Liver (tissue), 8 donors: ENCODE measurements at regions not wholly inside any gene's neighbourhood (a gene's known extent, or its start where the extent isn't known, plus 50 kb on each side); places are given as distances from the start of the nearest gene placed in this dataset.

Experiments
- DNase-seq: peaks from one replicate; pipeline ENCODE4 v3.0.0-alpha.2; 2017; ENCODE audit warnings: low spot score
- H3K27ac ChIP-seq, 2 donors: one replicate each; pipeline ENCODE4 v1.7.0; 2013; ENCODE audit warnings: inconsistent platforms in 2 of 2, low read length in 2 of 2, control low read depth in 1 of 2, low read depth in 1 of 2, mild to moderate bottlenecking in 1 of 2
- H3K27me3 ChIP-seq, 4 donors: one replicate each; pipeline versions ENCODE4 v1.6.1 to v1.7.0; 2013; ENCODE audit warnings: low read length in 3 of 4, inconsistent platforms in 1 of 4, mild to moderate bottlenecking in 1 of 4, moderate library complexity in 1 of 4; ENCODE audit not compliant: control insufficient read depth in 4 of 4, insufficient read depth in 4 of 4
- H3K36me3 ChIP-seq, 4 donors: one replicate each; pipeline versions ENCODE4 v1.6.1 to v1.7.0; 2013; ENCODE audit warnings: low read length in 3 of 4, mild to moderate bottlenecking in 3 of 4, low read depth in 1 of 4, moderate library complexity in 1 of 4; ENCODE audit not compliant: control insufficient read depth in 4 of 4, insufficient read depth in 3 of 4
- H3K4me1 ChIP-seq, 4 donors: one replicate each; pipeline versions ENCODE4 v1.6.1 to v1.7.0; 2013; ENCODE audit warnings: low read length in 3 of 4, mild to moderate bottlenecking in 3 of 4, moderate library complexity in 1 of 4; ENCODE audit not compliant: control insufficient read depth in 4 of 4, insufficient read depth in 4 of 4
- H3K4me3 ChIP-seq, 3 donors: one replicate each; pipeline versions ENCODE4 v1.6.1 to v1.7.0; 2013; ENCODE audit warnings: low read length in 3 of 3, control low read depth in 1 of 3, low read depth in 1 of 3, mild to moderate bottlenecking in 1 of 3
- H3K9ac ChIP-seq, 2 donors: one replicate each; pipeline ENCODE4 v1.7.0; 2013; ENCODE audit warnings: low read length in 2 of 2, mild to moderate bottlenecking in 2 of 2, moderate library complexity in 2 of 2, control low read depth in 1 of 2, low read depth in 1 of 2
- H3K9me3 ChIP-seq, 4 donors: one replicate each; pipeline versions ENCODE4 v1.6.1 to v1.7.0; 2013; ENCODE audit warnings: low read length in 3 of 4; ENCODE audit not compliant: control insufficient read depth in 4 of 4
- EGR1 ChIP-seq, 2 donors: IDR thresholded peaks; 2 replicates each; pipeline ENCODE4 v1.6.1; 2016 to 2018; ENCODE audit warnings: antibody characterized with exemption in 2 of 2, low read depth in 2 of 2
- HNF4A ChIP-seq, 2 donors: conservative IDR thresholded peaks; 2 replicates each; pipeline ENCODE4 v1.6.1; 2016; ENCODE audit warnings: antibody characterized with exemption in 2 of 2, mild to moderate bottlenecking in 2 of 2
- HNF4G ChIP-seq: IDR thresholded peaks from 2 replicates; pipeline ENCODE4 v1.6.1; 2016; ENCODE audit warnings: antibody characterized with exemption
- JUND ChIP-seq, 2 donors: IDR thresholded peaks; 2 replicates each; pipeline ENCODE4 v1.6.1; 2016; ENCODE audit warnings: antibody characterized with exemption in 2 of 2
- WGBS: extraction: QIAGEN DNeasy Blood & Tissue Kit; methylation state at CpG from one replicate; pipeline ENCODE4 v1.1.7; 2013; 5-methylcytosine and 5-hydroxymethylcytosine counted together
- TF ChIP-seq, protein P1 (sequence below): IDR thresholded peaks from 2 replicates; pipeline ENCODE4 v1.6.1; 2016; ENCODE audit warnings: antibody characterized with exemption
- TF ChIP-seq, protein P2 (sequence below): IDR thresholded peaks from 2 replicates; pipeline ENCODE4 v1.6.1; 2016; ENCODE audit warnings: antibody characterized with exemption
- TF ChIP-seq, protein P3 (sequence below): fragments of 150-350 bp; IDR thresholded peaks from 2 replicates; pipeline ENCODE4 v1.5.1; 2017; ENCODE audit warnings: improper control_type of control experiment, low read depth, low read length; ENCODE audit not compliant: missing input control
- TF ChIP-seq, protein P4 (sequence below): IDR thresholded peaks from 2 replicates; pipeline ENCODE4 v1.6.1; 2016; ENCODE audit warnings: antibody characterized with exemption, mild to moderate bottlenecking
- TF ChIP-seq, protein P5 (sequence below): IDR thresholded peaks from 2 replicates; pipeline ENCODE4 v1.6.1; 2016; ENCODE audit warnings: antibody characterized with exemption
- donor health status: healthy.
- donor health status: healthy.
- donor health status: healthy.
- donor health status: healthy.
- donor health status: healthy.

GRCh38 chr13:52945348-52945747, 83.3 kb upstream of the OLFM4 start:
- H3K4me3 ChIP-seq: no peak overlapping the region
- no peak overlapping the region for H3K9ac ChIP-seq
- DNase-seq: no peak
- no peaks in the 10 kb centered on the region for H3K36me3 ChIP-seq
- no peak overlapping the region for H3K27ac ChIP-seq
- H3K9me3 ChIP-seq: no peaks in the 10 kb centered on the region
- 70% methylated on average over 3 of the region's 3 CpGs for WGBS
- no peaks in the 10 kb centered on the region for H3K27me3 ChIP-seq
- no peaks in the 10 kb centered on the region for H3K4me1 ChIP-seq
- TF ChIP-seq HNF4G: no peak
- TF ChIP-seq, protein P1, sequence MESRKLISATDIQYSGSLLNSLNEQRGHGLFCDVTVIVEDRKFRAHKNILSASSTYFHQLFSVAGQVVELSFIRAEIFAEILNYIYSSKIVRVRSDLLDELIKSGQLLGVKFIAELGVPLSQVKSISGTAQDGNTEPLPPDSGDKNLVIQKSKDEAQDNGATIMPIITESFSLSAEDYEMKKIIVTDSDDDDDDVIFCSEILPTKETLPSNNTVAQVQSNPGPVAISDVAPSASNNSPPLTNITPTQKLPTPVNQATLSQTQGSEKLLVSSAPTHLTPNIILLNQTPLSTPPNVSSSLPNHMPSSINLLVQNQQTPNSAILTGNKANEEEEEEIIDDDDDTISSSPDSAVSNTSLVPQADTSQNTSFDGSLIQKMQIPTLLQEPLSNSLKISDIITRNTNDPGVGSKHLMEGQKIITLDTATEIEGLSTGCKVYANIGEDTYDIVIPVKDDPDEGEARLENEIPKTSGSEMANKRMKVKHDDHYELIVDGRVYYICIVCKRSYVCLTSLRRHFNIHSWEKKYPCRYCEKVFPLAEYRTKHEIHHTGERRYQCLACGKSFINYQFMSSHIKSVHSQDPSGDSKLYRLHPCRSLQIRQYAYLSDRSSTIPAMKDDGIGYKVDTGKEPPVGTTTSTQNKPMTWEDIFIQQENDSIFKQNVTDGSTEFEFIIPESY: no peak
- TF ChIP-seq, protein P2, sequence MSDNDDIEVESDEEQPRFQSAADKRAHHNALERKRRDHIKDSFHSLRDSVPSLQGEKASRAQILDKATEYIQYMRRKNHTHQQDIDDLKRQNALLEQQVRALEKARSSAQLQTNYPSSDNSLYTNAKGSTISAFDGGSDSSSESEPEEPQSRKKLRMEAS: no peak

DNA sequence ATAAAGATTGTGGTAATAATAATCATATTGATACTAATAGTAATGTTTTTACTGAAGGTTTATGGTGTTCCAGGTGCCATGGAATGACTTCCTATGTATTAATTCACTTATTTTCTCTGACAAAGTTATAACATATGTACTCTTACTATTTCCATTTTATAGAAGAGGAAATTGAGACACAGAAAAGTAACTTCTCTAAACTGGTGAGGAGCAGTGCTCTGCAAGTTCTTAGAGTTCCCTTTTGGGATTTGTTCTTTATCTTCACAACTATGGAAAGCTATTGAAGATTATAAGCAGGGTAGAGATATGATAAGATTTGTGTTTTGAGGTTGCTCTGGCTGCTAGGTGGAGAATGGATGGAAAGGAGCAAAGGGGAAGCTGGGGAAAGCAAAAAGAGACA, 83.9 kb upstream of the OLFM4 start:
- DNase-seq: no peak
- Histone ChIP-seq H3K4me1 (no peaks in the 10 kb centered on the region), H3K9ac (no peak overlapping the region), H3K4me3 (no peak overlapping the region), H3K36me3 (no peaks in the 10 kb centered on the region), H3K9me3 (no peaks in the 10 kb centered on the region), H3K27me3 (no peaks in the 10 kb centered on the region), H3K27ac (no peak overlapping the region)
- TF ChIP-seq EGR1 (IDR thresholded peaks at IDR 0.05; ENCODE audit: low read depth in 2 of 2): no peak
- TF ChIP-seq, protein P2: no peak
- TF ChIP-seq, protein P3, sequence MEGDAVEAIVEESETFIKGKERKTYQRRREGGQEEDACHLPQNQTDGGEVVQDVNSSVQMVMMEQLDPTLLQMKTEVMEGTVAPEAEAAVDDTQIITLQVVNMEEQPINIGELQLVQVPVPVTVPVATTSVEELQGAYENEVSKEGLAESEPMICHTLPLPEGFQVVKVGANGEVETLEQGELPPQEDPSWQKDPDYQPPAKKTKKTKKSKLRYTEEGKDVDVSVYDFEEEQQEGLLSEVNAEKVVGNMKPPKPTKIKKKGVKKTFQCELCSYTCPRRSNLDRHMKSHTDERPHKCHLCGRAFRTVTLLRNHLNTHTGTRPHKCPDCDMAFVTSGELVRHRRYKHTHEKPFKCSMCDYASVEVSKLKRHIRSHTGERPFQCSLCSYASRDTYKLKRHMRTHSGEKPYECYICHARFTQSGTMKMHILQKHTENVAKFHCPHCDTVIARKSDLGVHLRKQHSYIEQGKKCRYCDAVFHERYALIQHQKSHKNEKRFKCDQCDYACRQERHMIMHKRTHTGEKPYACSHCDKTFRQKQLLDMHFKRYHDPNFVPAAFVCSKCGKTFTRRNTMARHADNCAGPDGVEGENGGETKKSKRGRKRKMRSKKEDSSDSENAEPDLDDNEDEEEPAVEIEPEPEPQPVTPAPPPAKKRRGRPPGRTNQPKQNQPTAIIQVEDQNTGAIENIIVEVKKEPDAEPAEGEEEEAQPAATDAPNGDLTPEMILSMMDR: no peak
- no peak for TF ChIP-seq JUND (IDR thresholded peaks at IDR 0.05)

- Histone ChIP-seq H3K27me3 (no peaks in the 10 kb centered on the region), H3K27ac (no peak overlapping the region), H3K36me3 (no peaks in the 10 kb centered on the region), H3K9me3 (no peaks in the 10 kb centered on the region), H3K4me3 (no peak overlapping the region), H3K9ac (no peak overlapping the region), H3K4me1 (no peaks in the 10 kb centered on the region)
- 50% methylated on average over 3 of the region's 3 CpGs for WGBS
- TF ChIP-seq, protein P4, sequence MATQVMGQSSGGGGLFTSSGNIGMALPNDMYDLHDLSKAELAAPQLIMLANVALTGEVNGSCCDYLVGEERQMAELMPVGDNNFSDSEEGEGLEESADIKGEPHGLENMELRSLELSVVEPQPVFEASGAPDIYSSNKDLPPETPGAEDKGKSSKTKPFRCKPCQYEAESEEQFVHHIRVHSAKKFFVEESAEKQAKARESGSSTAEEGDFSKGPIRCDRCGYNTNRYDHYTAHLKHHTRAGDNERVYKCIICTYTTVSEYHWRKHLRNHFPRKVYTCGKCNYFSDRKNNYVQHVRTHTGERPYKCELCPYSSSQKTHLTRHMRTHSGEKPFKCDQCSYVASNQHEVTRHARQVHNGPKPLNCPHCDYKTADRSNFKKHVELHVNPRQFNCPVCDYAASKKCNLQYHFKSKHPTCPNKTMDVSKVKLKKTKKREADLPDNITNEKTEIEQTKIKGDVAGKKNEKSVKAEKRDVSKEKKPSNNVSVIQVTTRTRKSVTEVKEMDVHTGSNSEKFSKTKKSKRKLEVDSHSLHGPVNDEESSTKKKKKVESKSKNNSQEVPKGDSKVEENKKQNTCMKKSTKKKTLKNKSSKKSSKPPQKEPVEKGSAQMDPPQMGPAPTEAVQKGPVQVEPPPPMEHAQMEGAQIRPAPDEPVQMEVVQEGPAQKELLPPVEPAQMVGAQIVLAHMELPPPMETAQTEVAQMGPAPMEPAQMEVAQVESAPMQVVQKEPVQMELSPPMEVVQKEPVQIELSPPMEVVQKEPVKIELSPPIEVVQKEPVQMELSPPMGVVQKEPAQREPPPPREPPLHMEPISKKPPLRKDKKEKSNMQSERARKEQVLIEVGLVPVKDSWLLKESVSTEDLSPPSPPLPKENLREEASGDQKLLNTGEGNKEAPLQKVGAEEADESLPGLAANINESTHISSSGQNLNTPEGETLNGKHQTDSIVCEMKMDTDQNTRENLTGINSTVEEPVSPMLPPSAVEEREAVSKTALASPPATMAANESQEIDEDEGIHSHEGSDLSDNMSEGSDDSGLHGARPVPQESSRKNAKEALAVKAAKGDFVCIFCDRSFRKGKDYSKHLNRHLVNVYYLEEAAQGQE: no peak
- TF ChIP-seq HNF4G (no peak), HNF4A (conservative IDR thresholded peaks at IDR 0.05) (no peak)
- TF ChIP-seq, protein P5, sequence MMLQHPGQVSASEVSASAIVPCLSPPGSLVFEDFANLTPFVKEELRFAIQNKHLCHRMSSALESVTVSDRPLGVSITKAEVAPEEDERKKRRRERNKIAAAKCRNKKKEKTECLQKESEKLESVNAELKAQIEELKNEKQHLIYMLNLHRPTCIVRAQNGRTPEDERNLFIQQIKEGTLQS: no peak
- DNase-seq: no peak
Observed at GRCh38 chr13:52938065-52938464, 89.6 kb upstream of the PCDH8 start.
